Nephron progenitor cell (in vitro differentiated cells): ENCODE measurements at regions not wholly inside any gene's neighbourhood (a gene's known extent, or its start where the extent isn't known, plus 50 kb on each side); places are given as distances from the start of the nearest gene placed in this dataset.

ENCODE experiments used
- DNase-seq: peaks from one replicate; pipeline ENCODE4 v3.0.0; 2021
- H3K27ac Mint-ChIP-seq: 2 replicates; pipeline ENCODE4 v1.8.0; 2021; ENCODE audit warnings: mild to moderate bottlenecking, moderate library complexity, mixed read lengths
- H3K27me3 Mint-ChIP-seq: 2 replicates; pipeline ENCODE4 v1.8.0; 2021; ENCODE audit warnings: mild to moderate bottlenecking, low read depth, mixed read lengths; ENCODE audit not compliant: poor library complexity
- H3K36me3 Mint-ChIP-seq: 2 replicates; pipeline ENCODE4 v1.8.0; 2021; ENCODE audit warnings: low read depth, mixed read lengths
- H3K4me1 Mint-ChIP-seq: 2 replicates; pipeline ENCODE4 v1.8.0; 2021; ENCODE audit warnings: mixed read lengths
- H3K4me3 Mint-ChIP-seq: 2 replicates; pipeline ENCODE4 v1.8.0; 2021; ENCODE audit warnings: mild to moderate bottlenecking, moderate library complexity, mixed read lengths
- H3K9me3 Mint-ChIP-seq: 2 replicates; pipeline ENCODE4 v1.8.0; 2021; ENCODE audit warnings: mild to moderate bottlenecking, moderate library complexity, mixed read lengths
- CTCF ChIP-seq: fragments of 200-600 bp; sonication (generic); IDR thresholded peaks from 2 replicates; pipeline ENCODE4 v1.5.0; 2021; ENCODE audit warnings: antibody characterized with exemption

GRCh38 chr9:81861644-81862043 lies 66.6 kb upstream of the SPATA31D4 start:
- DNase-seq, result no peak
- no peaks in the 10 kb centered on the region for H3K9me3 Mint-ChIP-seq
- no peak for TF ChIP-seq CTCF
- H3K4me3 Mint-ChIP-seq, result no peak overlapping the region
- H3K36me3 Mint-ChIP-seq, result no peaks in the 10 kb centered on the region
- H3K4me1 Mint-ChIP-seq, result peaks cover 4% of the 10 kb centered on the region
- H3K27ac Mint-ChIP-seq, result no peak overlapping the region
- no peaks in the 10 kb centered on the region for H3K27me3 Mint-ChIP-seq

GRCh38 chr9:81868145-81868544 lies 60.1 kb upstream of the SPATA31D4 start:
- H3K9me3 Mint-ChIP-seq, result peaks cover 16% of the 10 kb centered on the region
- H3K27ac Mint-ChIP-seq, result no peak overlapping the region
- H3K4me3 Mint-ChIP-seq, result no peak overlapping the region
- H3K27me3 Mint-ChIP-seq, result no peaks in the 10 kb centered on the region
- H3K36me3 Mint-ChIP-seq, result no peaks in the 10 kb centered on the region
- TF ChIP-seq CTCF, result no peak
- no peak for DNase-seq
- no peaks in the 10 kb centered on the region for H3K4me1 Mint-ChIP-seq

- Mint-ChIP-seq H3K27ac (no peak overlapping the region), H3K9me3 (peaks cover 16% of the 10 kb centered on the region), H3K27me3 (no peaks in the 10 kb centered on the region), H3K36me3 (no peaks in the 10 kb centered on the region), H3K4me3 (no peak overlapping the region), H3K4me1 (peaks cover 8% of the 10 kb centered on the region)
- DNase-seq, result no peak
- no peak for TF ChIP-seq CTCF
Observed at GRCh38 chr9:81871695-81872094, 56.5 kb upstream of the SPATA31D4 start.

GRCh38 chr9:81874250-81874649 lies 54.0 kb upstream of the SPATA31D4 start:
- Mint-ChIP-seq H3K27me3 (no peaks in the 10 kb centered on the region), H3K36me3 (no peaks in the 10 kb centered on the region), H3K4me3 (no peak overlapping the region), H3K27ac (no peak overlapping the region), H3K9me3 (peaks cover 3% of the 10 kb centered on the region), H3K4me1 (peaks cover 8% of the 10 kb centered on the region)
- DNase-seq, result no peak
- no peak for TF ChIP-seq CTCF

GRCh38 chr9:81874931-81875330 lies 53.3 kb upstream of the SPATA31D4 start:
- Mint-ChIP-seq H3K27me3 (no peaks in the 10 kb centered on the region), H3K9me3 (no peaks in the 10 kb centered on the region), H3K4me1 (peaks cover 8% of the 10 kb centered on the region), H3K4me3 (no peak overlapping the region), H3K27ac (peak overlapping the region; percentile 16), H3K36me3 (no peaks in the 10 kb centered on the region)
- TF ChIP-seq CTCF, result no peak
- DNase-seq, result no peak

- Mint-ChIP-seq H3K36me3 (no peaks in the 10 kb centered on the region), H3K27me3 (no peaks in the 10 kb centered on the region), H3K27ac (no peak overlapping the region), H3K4me1 (peaks cover 8% of the 10 kb centered on the region), H3K4me3 (no peak overlapping the region), H3K9me3 (no peaks in the 10 kb centered on the region)
- no peak for DNase-seq
- TF ChIP-seq CTCF, result no peak
Observed at GRCh38 chr9:81877047-81877446, 51.2 kb upstream of the SPATA31D4 start.
